Suppressor macrophage treated with lipopolysaccharide for 1 hour (primary cell): ENCODE measurements at regions not wholly inside any gene's neighbourhood (a gene's known extent, or its start where the extent isn't known, plus 50 kb on each side); places are given as distances from the start of the nearest gene placed in this dataset.

Source experiments
- DNase-seq, 3 donors: peaks; one replicate each; pipeline ENCODE4 v3.0.0-alpha.2; 2020 to 2022

DNA sequence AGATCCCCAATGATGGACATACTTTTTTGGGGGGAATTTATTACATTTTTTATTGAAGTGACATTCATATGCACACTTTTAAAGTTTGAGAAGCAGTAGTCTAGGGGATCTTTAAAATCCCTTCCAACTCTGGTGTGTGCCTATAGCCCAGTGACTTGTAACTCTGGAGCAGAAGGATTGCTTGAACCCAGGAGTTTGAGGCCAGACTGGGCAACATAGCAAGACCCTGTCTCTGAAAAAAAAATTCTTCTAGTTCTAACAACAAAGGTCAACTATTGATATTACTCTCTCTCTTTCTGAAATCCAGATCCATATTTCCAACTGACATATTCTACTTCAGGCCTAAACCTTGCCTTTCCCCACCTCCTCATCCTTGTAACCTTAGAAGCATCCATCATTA lies 148.2 kb upstream of the SPRY4 start:
- no peak for DNase-seq

DNA sequence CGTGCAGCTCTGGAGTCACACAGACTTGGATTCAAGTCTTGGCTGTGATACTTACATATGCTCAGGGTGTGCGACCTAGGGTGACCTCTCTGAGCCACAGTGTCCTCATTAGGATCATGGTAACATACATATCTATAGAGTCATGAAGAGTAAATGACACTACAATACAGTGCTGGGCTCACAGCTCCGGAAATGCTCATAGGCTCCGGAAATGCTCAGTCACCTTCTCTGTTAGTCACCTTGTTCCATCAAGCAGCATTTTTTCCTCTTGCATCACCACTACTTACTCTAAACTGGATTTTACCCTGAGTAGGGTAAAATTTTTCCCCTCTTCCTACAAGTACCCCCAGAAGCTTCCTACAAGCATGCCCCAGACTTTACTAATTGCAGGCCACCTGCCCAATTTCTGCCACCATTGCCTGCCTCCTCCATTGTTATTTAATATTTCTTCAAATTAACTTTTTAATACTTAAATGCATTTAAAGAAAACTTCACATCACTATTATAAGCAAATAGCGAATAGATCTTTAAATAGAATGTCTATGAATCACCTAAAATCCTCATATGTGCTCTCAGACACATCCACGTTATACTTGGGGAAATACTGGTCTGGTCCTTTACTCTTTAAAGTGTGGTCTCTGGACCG lies 147.6 kb upstream of the SPRY4 start:
- DNase-seq, result peak; percentile 22 to 57 (median 48)

DNA sequence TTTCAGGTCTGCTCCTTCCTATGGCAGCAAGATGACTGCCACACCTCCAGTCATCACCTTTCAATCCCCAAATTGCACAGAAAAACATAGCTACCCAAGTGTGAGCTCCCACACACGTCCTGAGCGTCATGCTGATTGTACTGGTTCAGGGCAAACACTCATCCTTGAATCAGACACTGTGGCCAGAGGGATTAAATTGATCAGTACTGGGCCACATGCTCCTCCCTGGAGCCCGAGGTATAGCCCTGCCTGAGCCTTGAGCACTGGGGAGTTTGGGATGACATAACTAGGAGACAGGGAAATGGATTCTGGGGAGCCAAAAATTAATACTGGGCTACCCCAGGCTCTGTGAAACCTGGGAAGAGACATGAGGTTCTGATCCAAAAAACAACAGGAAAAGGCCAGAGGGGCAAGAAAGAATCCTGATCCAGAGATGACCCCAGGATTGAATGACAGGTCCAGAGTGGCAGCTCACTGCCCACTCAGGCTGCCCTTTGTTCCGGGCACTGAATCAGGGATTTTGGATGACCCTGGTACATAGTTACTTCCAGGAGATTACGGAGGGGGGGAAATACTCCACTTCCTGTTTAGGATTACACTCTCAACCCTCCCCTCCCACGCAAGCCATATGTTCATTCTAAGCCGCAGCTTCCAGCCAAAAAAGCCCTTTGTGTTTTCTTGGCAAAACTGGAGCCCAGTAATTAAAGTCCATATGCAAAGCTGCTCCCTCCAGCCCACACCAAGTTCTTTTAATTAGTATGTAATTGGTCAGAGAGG lies 141.6 kb upstream of the SPRY4 start:
- DNase-seq, result peak in 2 of 3 donors; percentile 38

- no peak for DNase-seq
Observed at GRCh38 chr5:142465476-142465875, 140.7 kb upstream of the SPRY4 start.

DNA sequence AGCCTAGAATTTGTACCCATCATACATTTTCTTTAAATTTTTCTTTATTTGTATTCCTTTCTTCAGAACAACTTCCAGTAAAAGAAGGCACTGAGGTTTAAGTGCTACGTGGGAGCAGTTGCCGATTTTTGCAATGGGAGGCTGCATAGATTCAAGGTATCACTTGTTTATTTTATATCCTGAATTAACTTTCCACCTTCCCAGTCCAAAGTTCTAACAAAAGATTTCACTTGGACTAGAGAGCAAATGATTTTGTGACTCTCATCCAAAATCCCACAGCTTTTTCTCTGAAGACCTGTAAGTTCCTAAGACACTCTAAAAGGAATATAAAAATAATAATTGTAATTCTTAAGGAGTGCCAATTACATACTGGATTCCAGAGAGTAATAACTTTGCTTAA lies 139.1 kb upstream of the SPRY4 start:
- no peak for DNase-seq

GRCh38 chr5:142461028-142461590 lies 136.3 kb upstream of the SPRY4 start:
- no peak for DNase-seq

GRCh38 chr5:142459209-142459608 lies 134.4 kb upstream of the SPRY4 start:
- DNase-seq, result no peak

- DNase-seq, result peak; percentile 19 to 35 (median 19)
Observed at GRCh38 chr5:142455856-142456255, 131.0 kb upstream of the SPRY4 start.

- DNase-seq, result no peak
Observed at GRCh38 chr5:142453932-142454331, 129.1 kb upstream of the SPRY4 start.

GRCh38 chr5:142450419-142450818 lies 125.6 kb upstream of the SPRY4 start:
- no peak for DNase-seq

GRCh38 chr5:142447887-142448286 lies 123.1 kb upstream of the SPRY4 start:
- DNase-seq, result no peak

DNA sequence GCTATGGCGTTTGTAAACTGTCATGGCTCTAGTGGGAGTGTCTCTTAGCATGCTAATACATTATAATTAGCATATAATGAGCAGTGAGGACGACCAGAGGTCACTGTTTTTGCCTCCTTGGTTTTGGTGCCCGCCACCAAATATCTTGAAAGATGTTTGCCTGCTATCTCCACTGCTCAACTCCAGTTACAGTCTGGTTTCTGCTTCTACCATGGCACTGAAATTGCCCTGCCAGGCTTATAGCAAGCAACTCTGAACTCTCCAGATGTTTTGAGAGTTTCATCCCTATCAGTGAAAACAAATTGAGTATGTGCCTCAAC lies 122.1 kb upstream of the SPRY4 start:
- DNase-seq, result no peak

DNA sequence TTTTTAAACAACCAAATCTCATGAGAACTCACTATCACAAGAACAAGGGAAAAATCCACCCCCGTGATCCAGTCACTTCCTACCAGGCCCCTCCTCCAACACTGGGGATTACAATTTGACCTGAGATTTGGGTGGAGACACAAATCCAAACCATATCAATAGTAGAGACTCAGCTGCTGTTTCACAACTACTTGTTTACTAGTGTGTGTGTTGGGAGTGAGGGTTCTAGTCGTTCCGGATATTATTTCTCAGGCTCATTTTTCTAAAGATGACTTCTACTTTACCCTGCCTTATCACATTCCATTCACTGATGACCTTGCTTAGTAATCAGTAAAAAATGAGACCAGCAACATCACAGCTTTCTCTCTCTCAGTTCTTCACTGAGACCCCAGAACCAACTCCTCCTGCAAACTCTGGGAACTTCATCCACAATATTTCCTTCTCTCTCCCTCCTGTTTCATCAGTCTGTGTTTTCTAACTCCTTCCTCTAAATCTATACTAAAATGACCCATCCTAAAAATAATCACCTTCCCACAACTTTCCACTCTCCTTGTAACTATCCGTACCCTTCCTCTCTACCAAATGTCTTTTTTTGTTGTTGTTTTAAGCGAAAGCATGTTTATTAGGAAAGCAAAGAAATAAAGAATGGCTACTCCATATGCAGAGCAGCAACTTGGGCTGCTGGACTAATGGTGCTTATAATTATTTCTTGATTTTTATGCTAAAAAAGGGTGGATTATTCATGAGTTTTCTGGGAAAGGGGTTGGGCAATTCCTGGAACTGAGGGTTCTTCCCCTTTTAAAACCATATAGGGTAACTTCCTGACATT lies 121.5 kb upstream of the SPRY4 start:
- peak; percentile 35 to 51 (median 41) for DNase-seq

GRCh38 chr5:142445266-142445665 lies 120.4 kb upstream of the SPRY4 start:
- no peak for DNase-seq

DNA sequence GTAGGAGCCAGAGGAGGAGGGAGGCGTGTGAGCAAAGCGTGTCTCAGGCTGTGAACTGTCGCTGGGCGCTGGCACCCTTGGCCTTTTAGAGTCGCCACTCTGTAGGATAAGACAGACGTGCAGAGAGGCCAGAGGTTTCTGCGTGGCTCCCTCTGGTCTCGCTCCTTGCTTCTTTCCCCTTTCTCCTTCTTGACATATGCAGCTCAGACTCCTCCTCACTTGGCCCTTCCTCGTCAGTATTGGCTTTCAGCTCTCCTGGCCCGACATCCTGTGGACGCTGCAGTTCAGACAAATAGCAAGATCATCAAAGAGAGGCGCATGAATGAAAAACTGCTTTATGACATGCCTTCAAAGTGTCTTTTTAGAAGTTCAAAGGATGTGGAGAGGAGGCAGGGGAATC lies 116.8 kb upstream of the SPRY4 start:
- DNase-seq, result no peak

- DNase-seq, result no peak
Observed at GRCh38 chr5:142439207-142439860, 114.5 kb upstream of the SPRY4 start.

DNA sequence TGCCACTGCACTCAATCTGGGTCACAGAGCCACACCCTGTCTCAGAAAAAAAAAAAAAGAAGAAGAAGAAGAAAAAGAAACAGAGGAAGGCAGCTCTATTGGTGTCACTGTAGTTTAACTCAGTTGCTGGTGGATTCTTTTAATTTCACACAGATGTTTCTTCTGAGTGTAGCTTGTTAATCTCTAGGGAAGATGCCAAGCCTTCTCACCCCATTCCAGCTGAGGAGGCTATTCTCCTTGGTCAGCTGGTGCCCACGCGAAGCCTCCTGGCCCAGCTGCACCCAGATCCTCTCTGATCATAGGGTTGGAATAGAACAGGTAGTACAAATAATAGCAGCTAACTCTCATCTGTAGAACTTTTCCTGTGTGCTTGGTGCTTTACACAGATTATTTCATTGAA lies 113.8 kb upstream of the SPRY4 start:
- DNase-seq, result no peak

- no peak for DNase-seq
Observed at GRCh38 chr5:142437563-142437962, 112.7 kb upstream of the SPRY4 start.

- no peak for DNase-seq
Observed at GRCh38 chr5:142435410-142436115, 110.7 kb upstream of the SPRY4 start.

- DNase-seq, result no peak
Observed at GRCh38 chr5:142434322-142434612, 109.4 kb upstream of the SPRY4 start.

GRCh38 chr5:142433526-142434321 lies 108.9 kb upstream of the SPRY4 start:
- no peak for DNase-seq

- no peak for DNase-seq
Observed at GRCh38 chr5:142432961-142433360, 108.1 kb upstream of the SPRY4 start.
